Osteoblast (primary cell): ENCODE measurements at regions not wholly inside any gene's neighbourhood (a gene's known extent, or its start where the extent isn't known, plus 50 kb on each side); places are given as distances from the start of the nearest gene placed in this dataset.

Source experiments
- DNase-seq: peaks from one replicate; pipeline ENCODE4 v3.0.0; 2011; ENCODE audit warnings: low spot score, mixed read lengths; ENCODE audit not compliant: insufficient read length; ENCODE audit errors: missing footprints
- H2AFZ ChIP-seq: 2 replicates; pipeline ENCODE4 v1.6.0; 2011; ENCODE audit warnings: mild to moderate bottlenecking, low read length
- H3K27ac ChIP-seq: 2 replicates; pipeline ENCODE4 v1.5.1; 2011; ENCODE audit warnings: mild to moderate bottlenecking, low read depth, low read length, moderate library complexity
- H3K27me3 ChIP-seq: 2 replicates; pipeline ENCODE4 v1.6.0; 2012; ENCODE audit warnings: mild to moderate bottlenecking, control low read depth, inconsistent platforms, low read length, moderate library complexity; ENCODE audit not compliant: insufficient read depth
- H3K36me3 ChIP-seq: 2 replicates; pipeline ENCODE4 v1.5.1; 2011; ENCODE audit warnings: mild to moderate bottlenecking, low read length, control low read depth, moderate library complexity; ENCODE audit not compliant: insufficient read depth
- H3K4me1 ChIP-seq: 2 replicates; pipeline ENCODE4 v1.5.1; 2011; ENCODE audit warnings: mild to moderate bottlenecking, low read length, control low read depth, moderate library complexity; ENCODE audit not compliant: insufficient read depth
- H3K4me2 ChIP-seq: 2 replicates; pipeline ENCODE4 v1.6.0; 2011; ENCODE audit warnings: mild to moderate bottlenecking, low read length; ENCODE audit not compliant: insufficient read depth
- H3K4me3 ChIP-seq: fragments of 200-600 bp; sonication (generic); 3 replicates; pipeline ENCODE4 v1.5.1; 2012; ENCODE audit warnings: mild to moderate bottlenecking, low read length, inconsistent platforms; ENCODE audit not compliant: insufficient read depth
- H3K79me2 ChIP-seq: 2 replicates; pipeline ENCODE4 v1.6.0; 2012; ENCODE audit warnings: mild to moderate bottlenecking, low read length, control low read depth, inconsistent platforms; ENCODE audit not compliant: insufficient read depth
- H3K9me3 ChIP-seq: 2 replicates; pipeline ENCODE4 v1.5.1; 2011; ENCODE audit warnings: low read depth, low read length, control low read depth
- H4K20me1 ChIP-seq: 2 replicates; pipeline ENCODE4 v1.6.0; 2012; ENCODE audit warnings: mild to moderate bottlenecking, low read length, control low read depth; ENCODE audit not compliant: insufficient read depth
- TF ChIP-seq, protein P1 (sequence below): IDR thresholded peaks from 2 replicates; pipeline ENCODE4 v1.5.1; 2011; ENCODE audit warnings: mild to moderate bottlenecking, low read depth, low read length, moderate library complexity; ENCODE audit errors: extremely low read depth

DNA sequence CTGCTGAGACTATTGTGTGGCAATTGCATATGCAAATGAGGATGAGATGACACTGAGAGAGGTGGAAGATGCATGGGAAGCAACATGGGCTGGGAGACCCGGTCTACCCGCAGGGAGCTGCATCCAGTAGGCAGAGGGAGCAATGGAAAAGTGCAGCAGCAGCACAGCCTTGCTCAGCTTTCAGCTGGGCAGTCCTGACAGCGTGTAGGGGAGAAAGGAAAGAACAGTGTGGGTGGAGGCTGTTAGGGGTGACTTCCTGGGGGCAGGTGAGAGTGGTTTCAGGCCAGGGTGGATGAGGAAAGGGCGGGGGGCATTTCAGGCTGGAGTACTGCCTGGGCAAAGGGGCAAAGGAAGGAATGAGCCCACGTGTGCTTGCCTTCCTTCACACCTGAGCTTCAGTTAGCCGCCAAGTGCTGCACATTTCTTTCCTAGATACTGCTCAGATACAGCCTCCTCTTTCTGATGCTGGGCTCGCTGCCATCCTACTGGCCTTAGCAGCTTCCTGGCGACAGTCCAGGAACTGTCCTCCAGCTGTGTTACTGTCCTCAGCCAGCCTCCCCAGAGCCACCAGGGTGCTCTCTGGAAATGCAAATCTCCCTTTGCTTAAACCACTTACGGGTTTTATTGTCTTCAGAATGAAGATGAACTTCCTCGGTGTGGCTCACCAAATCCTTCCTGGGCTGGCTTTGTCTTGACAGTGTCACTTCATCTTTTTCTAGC, 276.3 kb downstream of the TSN start:
- Histone ChIP-seq H3K4me3 (no peak overlapping the region), H3K27me3 (no peaks in the 10 kb centered on the region), H4K20me1 (no peaks in the 10 kb centered on the region), H2AFZ (no peak overlapping the region), H3K27ac (no peak overlapping the region), H3K9me3 (no peaks in the 10 kb centered on the region), H3K4me2 (no peak overlapping the region), H3K36me3 (no peaks in the 10 kb centered on the region), H3K4me1 (peaks cover 17% of the 10 kb centered on the region), H3K79me2 (no peaks in the 10 kb centered on the region)
- TF ChIP-seq, protein P1, sequence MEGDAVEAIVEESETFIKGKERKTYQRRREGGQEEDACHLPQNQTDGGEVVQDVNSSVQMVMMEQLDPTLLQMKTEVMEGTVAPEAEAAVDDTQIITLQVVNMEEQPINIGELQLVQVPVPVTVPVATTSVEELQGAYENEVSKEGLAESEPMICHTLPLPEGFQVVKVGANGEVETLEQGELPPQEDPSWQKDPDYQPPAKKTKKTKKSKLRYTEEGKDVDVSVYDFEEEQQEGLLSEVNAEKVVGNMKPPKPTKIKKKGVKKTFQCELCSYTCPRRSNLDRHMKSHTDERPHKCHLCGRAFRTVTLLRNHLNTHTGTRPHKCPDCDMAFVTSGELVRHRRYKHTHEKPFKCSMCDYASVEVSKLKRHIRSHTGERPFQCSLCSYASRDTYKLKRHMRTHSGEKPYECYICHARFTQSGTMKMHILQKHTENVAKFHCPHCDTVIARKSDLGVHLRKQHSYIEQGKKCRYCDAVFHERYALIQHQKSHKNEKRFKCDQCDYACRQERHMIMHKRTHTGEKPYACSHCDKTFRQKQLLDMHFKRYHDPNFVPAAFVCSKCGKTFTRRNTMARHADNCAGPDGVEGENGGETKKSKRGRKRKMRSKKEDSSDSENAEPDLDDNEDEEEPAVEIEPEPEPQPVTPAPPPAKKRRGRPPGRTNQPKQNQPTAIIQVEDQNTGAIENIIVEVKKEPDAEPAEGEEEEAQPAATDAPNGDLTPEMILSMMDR, result no peak
- no peak for DNase-seq

DNA sequence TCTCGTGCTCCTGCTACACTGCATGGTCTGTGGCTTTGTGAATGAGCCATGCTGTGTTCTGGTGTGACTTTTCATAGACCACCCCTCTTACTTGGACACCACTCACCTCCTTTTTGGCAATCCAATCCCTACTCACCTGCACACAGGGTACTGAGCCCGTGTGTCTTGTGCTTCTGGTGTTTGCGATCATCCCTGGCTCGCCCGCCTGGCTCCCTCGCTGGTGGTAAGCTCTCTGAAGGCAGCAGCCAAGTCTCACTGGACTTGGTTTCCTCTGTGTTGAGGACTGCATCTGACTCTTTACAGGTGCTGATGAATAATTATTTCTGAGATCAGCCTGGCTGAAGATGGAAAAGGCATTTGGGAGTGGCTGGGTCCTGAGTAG, 276.8 kb downstream of the TSN start:
- no peaks in the 10 kb centered on the region for H3K36me3 ChIP-seq
- no peak overlapping the region for H3K4me3 ChIP-seq
- peaks cover 17% of the 10 kb centered on the region for H3K4me1 ChIP-seq
- no peak overlapping the region for H3K4me2 ChIP-seq
- H3K27me3 ChIP-seq, result no peaks in the 10 kb centered on the region
- no peak overlapping the region for H2AFZ ChIP-seq
- TF ChIP-seq, protein P1, result no peak
- no peak overlapping the region for H3K27ac ChIP-seq
- H3K9me3 ChIP-seq, result no peaks in the 10 kb centered on the region
- H3K79me2 ChIP-seq, result no peaks in the 10 kb centered on the region
- no peaks in the 10 kb centered on the region for H4K20me1 ChIP-seq
- no peak for DNase-seq

DNA sequence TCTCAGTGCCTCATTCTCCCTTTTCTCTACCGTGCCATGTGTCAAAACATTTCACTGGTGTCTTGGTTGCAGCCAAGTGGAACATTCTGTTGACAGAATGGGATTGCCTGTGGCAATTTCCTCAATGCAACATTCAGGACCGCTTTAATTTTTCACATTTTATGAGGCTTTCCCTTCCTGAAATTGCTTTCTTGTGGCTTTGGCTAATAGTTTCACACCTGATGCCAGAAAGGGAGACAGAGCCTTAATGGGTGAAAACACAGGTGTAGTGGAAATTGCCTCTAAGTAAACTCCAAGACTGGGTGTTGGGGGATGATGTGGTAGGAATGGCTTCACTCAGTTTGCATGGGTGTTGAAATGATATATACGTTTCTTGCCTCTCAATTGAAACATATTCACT, 278.3 kb downstream of the TSN start:
- TF ChIP-seq, protein P1, result no peak
- no peak overlapping the region for H3K4me2 ChIP-seq
- H3K27ac ChIP-seq, result no peak overlapping the region
- no peak overlapping the region for H2AFZ ChIP-seq
- no peaks in the 10 kb centered on the region for H3K36me3 ChIP-seq
- H3K79me2 ChIP-seq, result no peaks in the 10 kb centered on the region
- H3K4me3 ChIP-seq, result no peak overlapping the region
- no peaks in the 10 kb centered on the region for H3K27me3 ChIP-seq
- H3K4me1 ChIP-seq, result peaks cover 5% of the 10 kb centered on the region
- no peaks in the 10 kb centered on the region for H4K20me1 ChIP-seq
- no peak for DNase-seq
- no peaks in the 10 kb centered on the region for H3K9me3 ChIP-seq

DNA sequence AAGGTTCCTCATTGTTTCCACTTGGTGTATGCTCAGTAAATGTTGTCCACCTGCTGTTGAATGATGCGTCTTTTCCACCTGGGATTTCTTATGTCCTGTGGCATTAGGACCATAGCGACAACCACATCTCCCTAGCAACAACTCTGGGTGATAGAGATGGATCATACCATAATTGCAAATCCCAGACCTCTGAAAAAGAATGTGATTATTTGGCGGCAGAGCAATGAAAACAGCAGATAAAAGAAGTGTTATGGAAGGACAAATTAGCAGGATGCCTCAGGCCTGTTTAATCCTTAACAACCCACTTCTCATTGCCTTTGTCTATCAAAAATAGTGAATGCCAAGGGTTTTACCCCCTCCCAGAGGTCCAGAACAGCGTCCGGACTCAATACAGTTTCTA, 278.9 kb downstream of the TSN start:
- Histone ChIP-seq H3K79me2 (no peaks in the 10 kb centered on the region), H3K4me3 (no peak overlapping the region)
- no peak for DNase-seq

More for the DNA sequence above, 278.9 kb downstream of the TSN start:
- Histone ChIP-seq H3K36me3 (no peaks in the 10 kb centered on the region), H3K4me1 (no peaks in the 10 kb centered on the region), H2AFZ (no peak overlapping the region), H4K20me1 (no peaks in the 10 kb centered on the region), H3K9me3 (no peaks in the 10 kb centered on the region), H3K27me3 (no peaks in the 10 kb centered on the region), H3K27ac (no peak overlapping the region), H3K4me2 (no peak overlapping the region)
- TF ChIP-seq, protein P1, result no peak
